GM19397 (cell line): ENCODE measurements at regions not wholly inside any gene's neighbourhood (a gene's known extent, or its start where the extent isn't known, plus 50 kb on each side); places are given as distances from the start of the nearest gene placed in this dataset.

Source experiments
- ATAC-seq: cut with Tn5 transposase; IDR thresholded peaks from one replicate; pipeline ENCODE4 v1.9.1; 2021; ENCODE audit warnings: mild to moderate bottlenecking, moderate library complexity; ENCODE audit not compliant: unreplicated experiment

- no peak for ATAC-seq
Measured at GRCh38 chr1:101089613-101090338, 64.2 kb upstream of the DPH5 start.

- no peak for ATAC-seq
Measured at GRCh38 chr1:101088431-101088830, 62.8 kb upstream of the DPH5 start.

- no peak for ATAC-seq
Measured at GRCh38 chr1:101086783-101087182, 61.2 kb upstream of the DPH5 start.

GRCh38 chr1:101081496-101082488 is 56.2 kb upstream of the DPH5 start:
- no peak for ATAC-seq

GRCh38 chr1:101080859-101081258 is 55.3 kb upstream of the DPH5 start:
- ATAC-seq: no peak

GRCh38 chr1:101079341-101079740 is 53.8 kb upstream of the DPH5 start:
- ATAC-seq: no peak

- ATAC-seq: no peak
Measured at GRCh38 chr1:101077849-101078248, 52.3 kb upstream of the DPH5 start.

- ATAC-seq: no peak
Measured at GRCh38 chr1:101075926-101076325, 50.3 kb upstream of the DPH5 start.
